CD4-positive, alpha-beta T cell treated with Interleukin-10 for 1 hour (primary cell): ENCODE measurements at regions not wholly inside any gene's neighbourhood (a gene's known extent, or its start where the extent isn't known, plus 50 kb on each side); places are given as distances from the start of the nearest gene placed in this dataset.

Experiments used
- DNase-seq: peaks from one replicate; pipeline ENCODE4 v3.0.0-alpha.2; 2020

DNA sequence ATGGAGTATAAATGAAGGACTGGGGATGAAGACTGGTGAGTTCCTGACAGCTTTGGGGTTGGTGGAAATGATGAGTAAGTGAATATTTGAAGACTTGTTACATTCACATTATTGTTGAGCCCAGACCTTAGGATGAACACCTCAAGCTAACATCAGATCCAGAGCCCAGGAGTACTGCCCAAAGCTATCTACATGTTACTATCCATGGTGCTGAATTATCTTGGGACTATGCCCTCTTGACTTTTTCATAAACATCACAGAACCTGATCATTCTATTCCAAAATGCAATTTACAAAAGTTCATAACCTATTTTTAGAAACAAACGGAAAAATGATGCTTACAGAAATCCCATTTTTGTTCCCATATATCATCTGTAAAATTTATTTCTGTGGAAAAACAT lies 613.3 kb downstream of the TUSC7 start:
- no peak for DNase-seq

DNA sequence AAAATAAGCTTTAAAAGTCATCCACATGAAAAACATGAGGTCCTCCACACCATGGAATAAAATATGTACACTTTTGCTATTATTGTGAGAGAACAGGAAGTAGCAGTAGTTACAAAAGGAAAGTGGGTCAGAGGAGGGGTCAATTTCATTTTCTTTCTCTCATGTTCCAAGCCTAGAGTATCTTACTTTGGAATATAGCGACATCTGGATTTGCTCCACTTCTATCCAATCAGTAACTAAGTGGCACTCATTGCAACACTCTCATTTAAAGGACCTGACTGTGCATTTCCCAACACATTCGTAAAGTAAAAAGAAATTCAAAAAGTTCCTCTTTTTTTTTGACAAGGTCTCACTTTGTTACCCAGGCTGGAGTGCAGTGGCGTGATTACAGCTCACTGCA lies 637.3 kb downstream of the TUSC7 start:
- DNase-seq = no peak

DNA sequence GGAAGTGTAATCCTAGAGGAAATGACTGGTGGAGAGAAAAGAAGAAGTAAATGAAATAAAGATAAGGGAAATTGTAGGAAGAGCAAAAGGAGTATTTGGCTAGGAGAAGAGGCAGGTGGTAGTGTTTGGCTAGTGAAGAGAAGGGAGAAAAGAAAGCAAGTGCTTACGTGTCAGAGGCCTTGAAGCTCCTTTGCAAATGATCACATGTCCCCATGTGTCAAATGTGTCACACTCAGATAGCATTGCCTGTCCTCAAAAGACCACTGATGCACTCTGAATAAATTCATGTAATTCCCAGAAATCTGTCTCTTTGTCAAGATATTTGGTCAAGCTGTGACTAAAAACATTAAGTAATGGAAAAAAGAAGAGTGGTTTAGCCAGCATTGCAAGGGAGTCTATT lies 639.3 kb downstream of the TUSC7 start:
- no peak for DNase-seq

DNA sequence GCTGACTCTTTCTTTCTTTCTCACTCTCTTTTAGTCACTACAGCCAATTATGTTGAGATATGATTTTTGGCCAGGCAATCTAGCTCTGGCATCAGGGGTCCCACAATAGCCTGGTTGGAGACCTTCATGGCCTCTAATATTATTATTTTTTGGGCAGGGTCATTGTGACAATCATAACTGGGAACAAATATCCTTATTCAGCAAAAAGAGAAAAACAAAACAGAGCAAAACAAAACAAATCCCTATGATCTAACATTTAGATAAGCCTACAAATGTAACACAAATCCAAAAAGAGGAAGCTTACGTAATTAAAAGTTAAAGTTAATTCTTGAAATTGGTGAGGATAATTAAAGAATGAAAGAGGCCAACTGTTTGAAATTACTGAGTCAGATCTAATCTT lies 640.0 kb downstream of the TUSC7 start:
- no peak for DNase-seq

DNA sequence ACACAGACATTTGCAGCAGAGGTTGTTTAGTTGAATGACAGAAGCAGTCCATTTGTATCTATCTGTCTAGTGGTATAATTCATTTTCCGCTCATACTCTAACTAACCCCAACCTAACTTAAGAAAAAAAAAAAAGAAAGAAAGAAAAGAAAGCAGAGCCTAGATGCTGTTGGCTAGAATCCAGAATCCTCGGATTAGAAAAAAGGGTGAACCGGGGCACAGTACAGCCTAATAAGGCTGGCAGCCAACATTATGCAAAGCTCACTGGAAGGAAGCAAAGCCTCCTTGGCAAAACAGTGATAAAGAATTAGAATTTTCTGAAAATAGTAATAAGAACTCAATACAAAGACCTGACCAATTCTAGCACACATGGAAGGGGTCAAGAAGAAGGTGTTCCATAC lies 640.8 kb downstream of the TUSC7 start:
- no peak for DNase-seq

DNA sequence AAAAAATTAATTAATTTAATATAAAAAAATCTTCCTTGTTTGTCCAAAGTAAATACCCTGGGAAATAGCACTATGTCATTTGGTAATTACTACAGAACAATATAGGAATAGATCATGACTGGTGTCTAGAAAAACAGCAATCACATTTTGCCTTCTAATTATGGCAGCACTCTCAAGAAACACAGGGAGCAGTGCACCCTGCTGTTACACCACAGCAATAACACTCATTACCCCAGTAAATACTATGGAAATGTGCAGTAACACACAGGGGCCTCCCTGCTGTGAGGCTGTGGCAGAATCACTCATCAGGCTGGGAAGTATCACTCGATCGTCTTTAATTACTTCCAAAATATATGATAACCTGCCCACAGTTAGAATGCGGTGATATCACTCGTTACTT lies 646.0 kb downstream of the TUSC7 start:
- no peak for DNase-seq

DNA sequence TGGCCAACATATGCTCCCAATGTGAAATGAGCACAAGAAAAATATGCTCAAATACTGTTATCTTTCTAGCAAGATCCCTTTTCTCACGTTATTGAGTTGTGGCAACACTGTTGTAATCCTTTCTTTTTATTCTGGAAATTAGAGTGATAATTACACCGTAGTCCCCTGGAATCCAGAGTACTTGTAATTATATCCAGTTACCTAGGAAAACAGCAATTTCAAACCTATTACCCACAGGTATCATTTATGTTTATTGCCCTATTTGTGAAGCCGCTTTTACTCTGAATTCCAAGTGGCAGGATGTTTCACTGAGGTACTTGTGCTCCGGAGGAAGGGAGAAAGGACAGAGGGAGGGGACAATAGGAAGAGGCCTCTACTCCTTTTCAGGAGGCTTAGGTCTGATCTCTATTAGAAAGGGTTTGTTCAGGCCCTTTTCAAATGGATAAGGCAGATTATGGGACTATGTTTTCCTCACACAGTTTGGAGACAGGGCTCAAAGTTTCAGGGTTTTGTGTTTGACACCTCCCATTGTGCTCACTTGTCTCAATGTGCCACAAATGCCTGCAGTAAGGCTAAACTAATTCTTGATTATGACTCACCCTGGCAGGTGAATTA lies 646.6 kb downstream of the TUSC7 start:
- DNase-seq = no peak

DNA sequence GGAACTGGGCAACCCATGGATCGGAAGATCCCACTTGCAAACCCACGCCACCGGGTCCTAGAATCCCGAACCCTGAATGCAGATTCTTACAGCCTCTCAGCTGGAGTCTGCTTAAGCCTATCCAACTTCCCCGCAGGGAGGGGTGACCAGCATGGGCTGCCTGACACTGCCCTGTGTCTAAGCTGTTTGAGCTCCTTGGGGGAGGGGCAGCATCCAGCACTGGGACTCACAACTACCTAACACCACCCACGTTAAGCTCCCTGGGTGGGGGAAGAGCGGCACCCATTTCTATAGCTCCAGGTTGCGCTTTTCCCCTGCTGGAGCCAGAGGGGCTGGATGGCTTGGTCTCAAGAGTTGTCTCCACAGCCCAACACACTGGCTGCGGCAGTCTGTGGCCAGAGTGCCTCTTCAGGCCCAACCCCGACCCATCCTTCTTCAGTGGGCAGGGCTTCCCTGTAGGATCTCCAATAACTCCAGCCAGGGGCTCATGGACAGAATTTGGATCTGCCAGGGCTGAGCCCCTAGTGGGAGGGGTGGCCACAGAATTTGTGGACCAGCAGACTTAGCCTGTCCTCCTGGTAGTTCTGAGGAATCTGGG lies 649.2 kb downstream of the TUSC7 start:
- no peak for DNase-seq

DNA sequence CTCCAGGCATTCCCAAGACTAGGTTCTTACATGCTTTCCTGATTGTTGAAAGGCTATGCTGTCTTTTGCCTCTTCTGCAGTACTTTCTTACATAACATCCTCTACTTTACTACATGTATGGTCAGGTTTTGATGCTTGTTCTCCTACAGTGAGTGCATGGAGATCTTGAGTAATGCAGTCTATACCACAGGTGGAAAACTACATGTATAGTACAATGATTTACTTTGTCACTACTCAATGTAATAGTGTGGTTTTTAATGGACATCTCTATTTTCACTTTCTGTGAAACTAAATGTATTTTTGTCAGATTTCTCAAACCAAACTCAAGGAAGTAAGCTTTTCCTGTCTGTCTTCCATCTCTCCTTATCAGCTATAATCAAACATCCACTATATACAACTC lies 657.0 kb downstream of the TUSC7 start:
- DNase-seq = no peak

GRCh38 chr3:117367861-117368260 lies 658.3 kb downstream of the TUSC7 start:
- DNase-seq = no peak

GRCh38 chr3:117380631-117381030 lies 671.1 kb downstream of the TUSC7 start:
- DNase-seq = no peak

DNA sequence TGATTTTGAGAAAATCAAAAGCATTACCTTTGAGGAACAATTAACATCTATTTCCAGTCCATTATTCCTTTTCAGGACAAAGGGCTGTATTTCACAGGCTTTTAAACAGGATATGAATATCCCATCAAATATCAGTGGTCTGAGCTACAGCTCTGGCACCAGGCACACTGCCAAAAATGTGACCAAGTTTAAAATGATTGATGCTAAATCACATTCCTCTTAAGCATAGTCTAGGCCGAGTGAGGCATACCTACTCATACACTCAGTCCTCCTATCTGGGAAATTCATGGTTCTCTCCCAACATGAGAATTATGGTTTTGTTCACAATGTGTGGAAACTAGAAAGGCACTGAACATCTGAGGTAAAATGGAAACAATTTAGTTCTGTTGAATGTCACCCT lies 683.5 kb downstream of the TUSC7 start:
- DNase-seq = no peak

DNA sequence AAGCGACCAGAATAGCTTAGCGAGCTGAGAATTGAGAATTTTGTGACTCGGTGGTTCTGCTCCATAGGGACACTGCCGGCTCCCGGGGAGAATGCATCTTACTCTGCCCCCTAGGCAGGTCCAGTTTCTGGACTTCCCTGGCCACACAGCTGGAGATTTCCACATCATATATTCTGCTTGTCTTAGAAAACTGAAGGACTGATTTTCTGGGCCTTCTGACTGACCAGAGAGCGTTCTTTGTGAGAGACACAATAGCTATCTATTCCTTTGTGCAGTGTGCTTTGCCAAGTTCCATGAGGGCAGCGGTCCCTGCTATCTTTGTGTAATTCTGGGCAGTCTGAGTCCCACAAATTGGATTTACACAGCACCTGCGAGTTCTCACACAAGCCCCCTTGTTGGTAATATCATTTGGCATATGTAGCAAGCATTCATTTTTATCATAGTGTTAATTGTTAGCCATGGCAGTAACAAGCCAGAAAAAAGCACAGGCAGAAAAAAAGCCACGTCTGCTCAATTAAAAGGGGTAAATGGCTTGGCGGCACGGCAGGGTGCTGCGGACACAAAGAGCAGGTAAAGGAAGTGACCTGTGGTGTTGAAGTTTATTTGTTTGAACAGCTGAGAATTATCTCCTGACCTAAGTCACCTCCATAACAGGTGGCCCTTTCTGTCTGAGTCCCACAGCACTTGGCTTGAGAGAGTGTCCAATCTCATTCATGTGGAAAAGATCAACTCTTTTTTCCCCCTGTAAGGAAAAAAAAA lies 688.7 kb downstream of the TUSC7 start:
- no peak for DNase-seq

DNA sequence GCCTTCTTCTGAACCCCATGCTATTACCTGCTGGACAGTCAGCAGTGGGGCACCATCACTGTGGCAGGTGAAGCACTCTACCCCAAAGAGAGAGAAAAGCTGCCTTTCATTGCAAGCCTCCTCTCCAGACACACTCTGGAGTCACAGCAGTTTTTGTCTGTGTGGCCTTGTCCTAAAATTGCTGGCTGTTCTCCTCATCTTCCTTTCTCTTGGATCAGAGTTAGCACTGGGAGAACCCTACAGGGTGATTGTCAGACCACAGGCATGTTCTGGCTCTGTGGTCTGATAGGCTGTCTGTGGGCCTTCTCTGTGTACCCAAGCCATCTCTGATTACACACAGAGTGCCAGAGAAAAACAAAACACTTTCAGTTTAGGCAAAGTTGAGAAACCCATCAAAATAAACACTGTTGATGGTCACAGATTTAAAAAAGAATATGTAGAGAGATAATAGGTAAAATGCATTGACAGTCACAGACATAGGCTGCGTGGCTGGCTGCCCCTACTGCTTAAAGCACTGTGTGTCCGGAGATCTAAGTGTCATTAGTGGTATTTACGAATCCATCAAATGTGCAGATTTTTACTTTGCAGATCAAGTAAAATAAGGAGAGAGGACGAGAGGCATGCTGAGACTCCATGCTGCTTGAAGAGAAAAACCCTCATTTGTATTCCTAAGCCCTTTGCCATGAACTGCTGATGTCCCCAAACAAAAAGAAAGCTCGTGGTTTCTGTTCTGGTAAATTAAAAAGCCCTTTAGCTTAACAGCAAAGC lies 689.9 kb downstream of the TUSC7 start:
- DNase-seq = no peak

GRCh38 chr3:117400303-117400702 lies 690.7 kb downstream of the TUSC7 start:
- no peak for DNase-seq

DNA sequence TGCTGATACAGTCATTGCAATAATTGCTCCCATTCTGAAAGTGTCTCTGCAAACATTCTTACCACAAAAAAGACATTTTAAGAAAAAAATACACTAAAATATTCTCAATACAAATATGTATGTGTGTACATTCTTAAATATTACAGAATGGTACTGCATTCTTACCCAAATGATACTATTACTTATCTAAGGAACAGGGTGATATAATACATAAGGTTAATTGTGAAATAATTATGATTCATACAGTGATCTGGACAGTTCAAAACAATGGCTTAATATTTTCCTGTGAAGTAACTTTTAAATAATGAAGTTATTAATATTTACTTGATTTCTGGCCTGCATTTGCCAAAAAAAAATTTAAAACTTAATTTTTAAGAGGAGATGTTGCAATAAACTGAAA lies 694.6 kb downstream of the TUSC7 start:
- no peak for DNase-seq

DNA sequence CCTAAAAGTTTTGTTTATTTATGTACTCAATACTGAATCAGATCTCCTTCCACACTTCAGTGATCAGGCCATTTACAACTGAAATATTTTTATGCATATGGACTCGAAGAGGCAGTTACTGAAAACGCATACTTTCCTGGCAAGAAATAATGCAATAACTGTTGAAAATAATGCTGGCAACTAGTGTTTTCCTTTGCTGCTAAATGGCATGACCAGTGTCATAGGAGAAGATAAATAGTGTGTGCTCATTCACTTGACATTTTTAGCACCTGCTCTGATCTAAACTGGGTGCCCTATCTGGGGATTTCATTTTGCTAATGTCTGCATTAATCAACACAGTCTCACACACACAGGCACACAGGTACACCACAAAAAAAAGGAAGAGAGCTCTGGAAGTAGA lies 695.2 kb downstream of the TUSC7 start:
- no peak for DNase-seq

GRCh38 chr3:117405359-117405758 lies 695.8 kb downstream of the TUSC7 start:
- no peak for DNase-seq

DNA sequence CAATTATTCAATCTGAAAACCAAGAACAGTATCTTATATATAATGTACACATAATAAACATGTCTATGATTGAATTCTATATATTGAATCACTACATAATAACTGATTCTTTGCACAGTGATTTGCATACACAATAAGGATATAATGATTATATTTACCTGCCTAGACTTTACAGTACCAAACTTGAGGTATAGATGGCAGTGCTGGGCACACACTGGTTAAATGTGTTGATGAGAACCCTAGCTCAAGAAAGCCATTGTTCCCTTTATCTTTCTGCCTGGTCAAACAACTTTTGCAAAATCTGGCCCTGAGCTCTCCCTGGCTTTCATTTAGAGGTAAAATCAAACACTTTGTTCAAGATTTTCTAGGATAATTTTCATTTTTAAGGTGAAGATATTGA lies 697.7 kb downstream of the TUSC7 start:
- DNase-seq = no peak

- no peak for DNase-seq
Measured at GRCh38 chr3:117408811-117409210, 699.2 kb downstream of the TUSC7 start.

GRCh38 chr3:117409256-117409655 lies 699.7 kb downstream of the TUSC7 start:
- no peak for DNase-seq

DNA sequence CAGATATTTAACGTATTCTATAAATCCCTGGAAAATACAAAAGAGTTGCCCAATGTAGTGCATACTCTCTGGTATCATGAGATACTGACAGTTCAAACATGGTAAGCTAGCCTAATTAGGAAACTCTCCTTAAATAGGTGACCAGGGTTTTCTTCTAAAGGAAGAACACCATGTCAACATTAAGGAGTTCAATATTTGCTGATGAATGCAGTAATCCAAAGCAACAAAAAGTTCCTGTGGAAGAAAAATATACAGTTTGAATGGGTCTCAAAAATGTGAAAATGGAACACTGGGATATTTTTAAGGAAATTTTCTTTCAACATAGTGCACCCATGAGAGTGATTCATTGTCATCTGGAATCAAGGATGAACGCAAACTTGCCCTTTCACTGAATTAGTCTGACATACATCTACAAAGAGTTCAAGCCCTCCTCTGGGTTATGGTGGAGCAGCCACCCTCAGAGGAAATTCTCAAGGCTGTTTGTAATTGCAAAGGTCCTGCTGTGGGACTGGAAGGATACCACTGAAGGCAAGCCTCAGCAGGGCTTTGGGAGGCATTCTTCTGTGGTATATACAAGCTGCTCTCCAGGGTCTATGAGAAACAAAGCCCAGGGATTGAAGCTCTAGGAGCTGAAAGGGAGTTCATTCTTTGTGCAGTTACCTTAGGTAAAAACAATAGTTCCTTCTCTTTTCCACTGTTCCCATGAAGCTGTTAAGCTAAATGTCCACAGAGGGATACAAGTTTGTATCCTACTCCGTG lies 700.3 kb downstream of the TUSC7 start:
- DNase-seq = no peak

DNA sequence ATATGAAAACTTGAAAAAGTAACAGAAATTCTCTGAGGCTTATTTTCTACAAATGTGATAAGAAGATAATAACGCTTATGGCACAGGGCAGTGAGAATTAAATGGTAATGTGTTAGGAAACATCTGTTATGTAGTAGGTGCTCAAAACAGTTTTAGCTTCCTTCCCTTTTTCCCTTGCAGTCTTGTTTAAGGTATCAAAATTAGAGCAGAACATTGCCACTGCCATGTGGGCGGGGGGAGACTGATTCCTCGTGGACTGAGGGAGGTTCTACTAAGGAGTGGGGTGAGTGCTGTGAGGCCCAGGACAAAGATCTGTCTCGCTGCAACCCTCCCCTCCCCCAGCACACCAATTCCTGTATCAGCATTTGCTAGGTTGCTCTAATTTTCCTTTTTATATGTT lies 702.4 kb downstream of the TUSC7 start:
- DNase-seq = no peak
